ENCODE measurements at regions not wholly inside any gene's neighbourhood (a gene's known extent, or its start where the extent isn't known, plus 50 kb on each side); places are given as distances from the start of the nearest gene placed in this dataset.
"Not testable (repeated sequence)": the region's sequence is repeated elsewhere in the genome, so short reads cannot be mapped to it uniquely, and the experiment has no call there.

GRCh38 chr18:42486271-42486670, 531.2 kb downstream of the PIK3C3 start:
- DNase-seq = no peak

- no peak for DNase-seq
Observed at GRCh38 chr18:42508683-42509296, 553.8 kb downstream of the PIK3C3 start.

DNA sequence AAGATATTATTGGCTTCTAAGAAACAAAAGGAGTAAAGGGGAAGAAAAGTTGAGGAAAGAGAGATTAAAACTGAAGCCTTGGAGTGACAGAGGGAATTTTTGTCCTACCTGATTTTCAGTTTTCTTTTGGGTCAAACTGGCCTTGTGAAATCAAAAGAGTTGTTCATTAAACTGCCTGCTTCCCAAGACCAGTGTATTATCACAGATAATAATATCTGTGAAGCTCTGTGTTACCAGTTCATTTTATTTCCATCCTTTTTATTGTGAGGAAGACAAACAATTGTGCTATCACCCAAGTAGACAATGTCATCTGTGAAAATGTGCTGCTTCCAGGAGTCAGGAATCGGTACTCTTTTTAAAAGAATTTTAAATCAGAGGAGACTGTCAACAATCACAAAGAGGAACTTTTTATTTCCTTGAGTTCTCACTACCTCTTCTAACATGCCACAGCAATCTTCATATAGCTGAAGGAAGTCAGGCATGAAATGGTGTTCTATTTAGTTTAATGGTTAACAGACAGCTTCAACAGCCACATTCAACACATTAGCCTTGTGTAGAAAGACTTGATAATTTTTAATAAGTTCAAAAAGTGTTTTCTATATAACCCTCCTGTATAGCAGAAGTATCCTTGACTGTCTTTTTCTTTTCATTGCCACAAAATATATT, 554.8 kb downstream of the PIK3C3 start:
- no peak for DNase-seq

GRCh38 chr18:42510540-42510939, 555.5 kb downstream of the PIK3C3 start:
- no peak for DNase-seq

DNA sequence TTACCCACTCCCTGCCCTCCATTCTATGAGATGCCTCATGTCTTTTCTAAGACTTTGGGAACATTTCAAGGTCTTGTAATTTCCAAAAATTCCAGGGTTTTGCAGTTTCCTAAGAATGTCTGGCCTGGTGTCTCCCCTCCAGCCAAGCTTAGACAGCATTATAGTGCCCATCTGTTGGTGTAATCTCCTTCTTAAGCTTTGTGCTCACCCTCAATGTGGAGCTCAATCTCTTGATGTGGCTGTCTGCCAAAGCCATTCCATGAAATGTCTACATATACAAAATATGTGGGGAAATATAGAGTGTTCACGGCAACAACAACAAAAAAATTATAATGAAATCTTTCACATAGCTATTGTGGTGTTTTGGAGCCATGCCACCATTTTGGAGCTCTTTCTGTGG, 558.4 kb downstream of the PIK3C3 start:
- no peak for DNase-seq

GRCh38 chr18:42514512-42514911, 559.5 kb downstream of the PIK3C3 start:
- no peak for DNase-seq

DNA sequence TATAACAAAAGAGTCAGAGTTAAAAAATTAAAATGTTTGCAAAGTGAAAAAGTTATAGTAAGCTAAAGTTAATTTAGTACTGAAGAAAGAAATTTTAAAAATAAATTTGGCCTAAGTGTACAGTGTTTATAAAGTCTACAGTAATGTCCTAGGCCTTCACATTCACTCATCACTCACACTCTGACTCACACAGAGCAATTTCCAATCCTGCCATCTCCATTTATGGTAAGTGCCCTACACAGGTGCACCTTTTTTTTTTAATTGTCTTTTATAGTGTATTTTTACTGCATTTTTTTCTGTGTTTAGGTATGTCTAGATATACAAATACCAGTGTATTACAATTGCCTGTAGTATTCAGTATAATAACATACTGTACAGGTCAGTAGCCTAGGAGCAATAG, 562.9 kb downstream of the PIK3C3 start:
- no peak for DNase-seq

DNA sequence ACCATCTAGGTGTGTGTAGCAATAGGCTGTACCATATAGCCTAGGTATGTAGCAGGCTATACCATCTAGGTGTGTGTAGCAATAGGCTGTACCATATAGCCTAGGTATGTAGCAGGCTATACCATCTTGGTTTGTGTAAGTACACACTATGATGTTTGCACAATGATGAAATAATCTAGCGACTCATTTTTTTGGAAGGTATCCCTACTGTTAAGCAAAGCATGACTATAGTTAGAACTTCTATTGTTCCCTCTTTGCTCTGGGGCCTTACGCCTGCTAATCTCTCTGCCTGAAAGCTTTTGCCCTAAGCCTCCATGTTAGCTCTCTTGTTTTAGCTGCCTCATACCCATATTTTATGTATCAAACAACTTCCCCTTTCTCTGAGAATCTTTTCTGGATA, 563.3 kb downstream of the PIK3C3 start:
- not testable (repeated sequence) for DNase-seq

DNA sequence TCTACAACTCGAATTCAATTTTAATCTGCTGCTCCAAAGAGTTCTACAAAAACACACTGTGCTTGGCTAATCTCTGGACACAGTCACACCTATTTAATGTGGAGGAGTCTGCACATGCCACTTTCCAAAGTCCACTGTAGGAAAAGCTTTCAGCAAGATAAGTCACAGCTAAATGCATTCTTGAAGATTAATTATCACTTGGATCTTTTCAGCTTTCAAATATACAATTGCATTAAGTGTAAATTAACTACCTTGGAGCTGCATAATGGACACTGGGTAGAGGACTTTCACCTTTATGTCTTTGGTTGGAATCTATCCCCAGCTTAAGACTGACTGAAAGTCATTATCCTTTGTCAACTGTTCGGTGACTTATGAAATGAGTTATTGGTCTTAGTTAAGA, 565.1 kb downstream of the PIK3C3 start:
- no peak for DNase-seq

- DNase-seq = no peak
Observed at GRCh38 chr18:42525905-42526304, 570.9 kb downstream of the PIK3C3 start.

DNA sequence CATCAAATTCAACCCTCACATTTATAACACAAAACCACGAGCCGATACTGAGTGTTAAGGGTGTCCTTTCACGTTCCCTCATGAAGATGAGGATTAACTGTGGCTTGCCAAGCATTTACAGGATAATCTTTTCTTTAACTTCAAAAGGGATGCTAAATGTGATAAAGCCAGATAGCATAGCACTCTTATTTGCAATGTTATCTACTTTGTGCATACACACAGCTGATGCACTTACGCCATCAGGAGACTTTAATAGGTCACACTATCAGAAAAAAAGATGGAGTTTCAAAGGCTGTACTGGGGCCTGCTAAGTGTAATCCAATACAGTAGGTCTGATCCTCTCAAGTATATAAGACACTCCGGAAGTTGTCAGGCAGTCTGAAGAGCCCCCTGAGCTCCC, 572.7 kb downstream of the PIK3C3 start:
- DNase-seq = no peak

DNA sequence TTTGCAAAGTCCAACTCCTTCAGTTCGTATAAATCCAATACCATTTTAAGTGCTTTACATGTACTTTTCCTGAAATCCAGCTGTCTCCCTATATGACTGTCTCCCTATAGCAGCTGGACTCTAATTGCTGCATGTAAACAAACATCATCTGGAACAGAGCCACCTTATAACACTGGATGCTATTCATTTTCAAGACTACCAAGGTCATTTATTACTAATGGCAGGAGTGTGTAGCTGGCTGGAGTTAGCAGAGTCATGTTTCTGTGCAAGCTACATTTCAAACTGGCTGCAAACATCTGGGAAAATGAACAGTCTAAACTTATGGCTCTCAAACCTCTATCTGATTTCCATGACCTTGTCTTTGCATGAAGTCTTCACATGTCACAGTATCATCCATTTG, 575.2 kb downstream of the PIK3C3 start:
- DNase-seq = peak; percentile 10

- no peak for DNase-seq
Observed at GRCh38 chr18:42532119-42532518, 577.1 kb downstream of the PIK3C3 start.

DNA sequence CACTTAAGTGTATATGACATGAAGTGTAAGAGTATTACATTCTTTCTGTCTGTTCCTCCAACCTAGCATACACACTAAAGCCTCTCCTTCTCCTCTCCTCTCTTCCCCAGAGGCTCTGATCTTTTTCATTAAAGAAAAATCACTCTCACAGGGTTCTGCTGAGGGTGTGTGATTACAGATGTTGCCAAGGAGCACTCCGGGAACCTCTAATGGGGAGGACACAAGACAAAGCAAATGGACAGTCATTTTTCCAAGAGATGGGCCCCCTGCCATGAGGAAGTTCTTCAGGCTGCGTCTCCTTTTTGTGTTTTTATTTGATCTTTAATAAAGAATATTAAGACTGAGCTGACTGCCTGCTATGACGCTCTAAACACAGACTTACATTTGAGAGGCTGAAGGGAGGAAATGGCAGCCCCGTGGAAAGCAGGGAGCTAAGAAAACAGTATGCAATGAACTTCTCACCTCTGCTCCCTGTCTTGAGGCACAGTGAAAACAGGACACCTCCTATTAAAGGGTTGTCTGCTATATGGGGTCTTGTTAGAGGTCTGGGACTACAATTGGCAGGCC, 578.1 kb downstream of the PIK3C3 start:
- DNase-seq = no peak

DNA sequence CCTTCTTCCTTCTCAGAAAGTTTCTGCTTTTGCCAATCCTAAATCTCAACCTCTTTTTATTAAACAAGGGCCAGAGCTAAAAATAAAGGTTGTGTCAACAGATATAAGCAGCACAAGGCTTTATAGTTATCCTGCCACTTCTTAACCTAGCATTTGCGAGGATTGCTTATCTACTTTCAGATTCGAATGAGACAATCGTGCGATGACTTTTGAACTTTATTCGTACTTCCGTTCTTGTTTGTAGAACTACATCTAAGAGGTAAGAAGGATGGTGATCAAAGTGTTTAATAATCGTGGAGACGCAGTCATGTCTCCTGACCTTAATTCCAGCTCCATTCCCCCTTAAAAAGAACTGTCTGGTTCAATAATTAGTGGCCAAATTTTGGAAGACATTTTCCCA, 578.6 kb downstream of the PIK3C3 start:
- DNase-seq = no peak

- DNase-seq = no peak
Observed at GRCh38 chr18:42534313-42534712, 579.3 kb downstream of the PIK3C3 start.

- no peak for DNase-seq
Observed at GRCh38 chr18:42536442-42536841, 579.0 kb downstream of the RIT2 start.

GRCh38 chr18:42537291-42537690, 578.2 kb downstream of the RIT2 start:
- no peak for DNase-seq

- DNase-seq = no peak
Observed at GRCh38 chr18:42544901-42545300, 570.6 kb downstream of the RIT2 start.

DNA sequence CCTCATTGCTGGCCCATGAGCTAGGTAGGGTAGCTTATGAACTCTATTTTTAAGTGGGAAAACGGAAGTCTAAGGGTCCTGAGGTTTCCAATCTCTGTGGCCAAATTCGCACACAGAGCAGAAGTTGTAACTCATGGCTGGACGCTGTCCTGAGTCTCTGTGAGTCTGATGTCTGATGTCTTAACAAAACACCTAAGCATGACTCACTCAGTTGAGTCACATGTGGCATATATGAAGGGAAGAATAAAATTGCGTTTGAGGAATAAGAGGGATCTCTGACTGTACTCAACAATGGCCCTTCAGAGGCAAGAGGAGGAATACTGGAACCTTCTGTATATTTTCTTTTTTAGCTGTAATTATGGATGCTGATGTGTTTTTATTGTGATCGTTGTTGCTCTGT, 569.7 kb downstream of the RIT2 start:
- DNase-seq = no peak

GRCh38 chr18:42548493-42548892, 567.0 kb downstream of the RIT2 start:
- no peak for DNase-seq

DNA sequence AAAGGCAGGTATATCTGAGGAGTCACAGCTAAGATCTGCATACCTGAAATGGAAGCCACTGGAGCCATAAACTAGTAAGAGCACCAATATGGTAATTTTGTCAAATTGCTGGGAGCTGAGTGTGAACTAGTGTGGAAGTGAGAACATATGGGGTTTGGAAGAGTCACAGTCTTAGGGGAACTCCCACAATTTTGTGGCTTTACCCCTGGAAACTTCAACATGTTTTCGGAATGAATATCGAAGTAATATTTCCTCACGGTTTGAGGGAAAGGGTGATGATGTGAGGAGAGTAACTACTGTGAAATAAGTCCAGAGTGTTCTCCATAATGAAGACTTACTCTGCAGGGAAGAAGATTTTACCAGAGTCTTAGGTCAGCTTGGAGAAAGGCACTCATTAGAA, 565.9 kb downstream of the RIT2 start:
- DNase-seq = no peak

- DNase-seq = not testable (repeated sequence)
Observed at GRCh38 chr18:42552559-42552958, 562.9 kb downstream of the RIT2 start.

DNA sequence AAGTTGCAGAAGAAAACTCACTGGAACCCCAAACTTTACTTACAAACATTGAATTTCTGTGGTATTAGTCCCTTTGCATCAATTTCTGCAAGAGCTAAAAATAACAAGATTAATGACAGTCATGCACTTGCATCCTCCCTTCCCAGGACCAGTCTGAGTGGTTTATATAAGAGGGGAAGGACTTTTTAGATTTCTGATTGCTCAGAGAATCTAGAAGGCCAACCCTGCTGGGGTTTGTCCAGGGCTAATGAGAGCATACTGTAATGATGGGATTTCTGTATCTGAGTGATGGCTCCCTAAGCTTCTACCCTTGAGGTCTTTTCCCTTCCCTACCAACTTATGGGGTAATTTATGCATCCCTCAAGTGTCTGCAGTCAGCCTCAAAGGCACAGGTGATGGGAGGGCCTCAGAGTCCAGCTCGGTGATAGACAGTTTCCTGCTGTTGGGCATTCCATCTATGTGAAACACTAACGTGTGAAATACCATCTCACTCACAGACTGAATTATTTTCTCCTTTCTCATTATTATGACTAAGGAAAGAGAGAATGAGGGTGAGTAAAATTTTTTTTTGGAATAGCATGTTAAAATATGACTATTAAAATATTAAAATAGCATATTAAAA, 556.3 kb downstream of the RIT2 start:
- no peak for DNase-seq

All from NCI-H2171 (cell line).